H9 (cell line): ENCODE measurements at regions not wholly inside any gene's neighbourhood (a gene's known extent, or its start where the extent isn't known, plus 50 kb on each side); places are given as distances from the start of the nearest gene placed in this dataset.

Experiments used
- DNase-seq: peaks from one replicate; pipeline ENCODE4 v3.0.0-alpha.2; 2017
- H2AFZ ChIP-seq: one replicate; pipeline ENCODE4 v1.6.1; 2013; ENCODE audit warnings: mild to moderate bottlenecking, low read length, control low read depth, moderate library complexity
- H2AK5ac ChIP-seq: 2 replicates; pipeline ENCODE4 v1.6.1; 2013; ENCODE audit warnings: low read length, control low read depth, mixed read lengths; ENCODE audit not compliant: insufficient read length
- H2BK120ac ChIP-seq: one replicate; pipeline ENCODE4 v1.6.1; 2013; ENCODE audit warnings: low read depth, mild to moderate bottlenecking, low read length, control low read depth, inconsistent platforms; ENCODE audit not compliant: poor library complexity, severe bottlenecking
- H2BK12ac ChIP-seq: 2 replicates; pipeline ENCODE4 v1.6.1; 2013; ENCODE audit warnings: low read length, control low read depth, mixed read lengths, low read depth; ENCODE audit not compliant: insufficient read length
- H2BK15ac ChIP-seq: 2 replicates; pipeline ENCODE4 v1.6.1; 2013; ENCODE audit warnings: low read depth, low read length, control low read depth
- H2BK20ac ChIP-seq: one replicate; pipeline ENCODE4 v1.6.1; 2013; ENCODE audit warnings: low read depth, mild to moderate bottlenecking, low read length, control low read depth, inconsistent platforms; ENCODE audit not compliant: poor library complexity, severe bottlenecking
- H2BK5ac ChIP-seq: 2 replicates; pipeline ENCODE4 v1.6.1; 2013; ENCODE audit warnings: low read length, control low read depth, mixed read lengths; ENCODE audit not compliant: insufficient read length
- H3K14ac ChIP-seq: 2 replicates; pipeline ENCODE4 v1.6.1; 2013; ENCODE audit warnings: low read length, control low read depth; ENCODE audit not compliant: insufficient read depth
- H3K18ac ChIP-seq: 2 replicates; pipeline ENCODE4 v1.6.1; 2013; ENCODE audit warnings: low read depth, mild to moderate bottlenecking, mixed read lengths, low read length, control low read depth; ENCODE audit not compliant: insufficient read length
- H3K23ac ChIP-seq: 2 replicates; pipeline ENCODE4 v1.6.1; 2013; ENCODE audit warnings: low read length, control low read depth, mixed read lengths, low read depth; ENCODE audit not compliant: insufficient read length
- H3K23me2 ChIP-seq: 2 replicates; pipeline ENCODE4 v1.6.1; 2013; ENCODE audit warnings: low read depth, mild to moderate bottlenecking, mixed read lengths, low read length, control low read depth; ENCODE audit not compliant: insufficient read length, poor library complexity, severe bottlenecking
- H3K27ac ChIP-seq: 2 replicates; pipeline ENCODE4 v1.5.1; 2013; ENCODE audit warnings: low read length, control low read depth, mixed read lengths, low read depth; ENCODE audit not compliant: insufficient read length
- H3K27me3 ChIP-seq: 2 replicates; pipeline ENCODE4 v1.6.1; 2013; ENCODE audit warnings: low read length, control low read depth, inconsistent platforms; ENCODE audit not compliant: insufficient read depth
- H3K4ac ChIP-seq: 2 replicates; pipeline ENCODE4 v1.6.1; 2013; ENCODE audit warnings: low read depth, mild to moderate bottlenecking, control low read depth, inconsistent platforms, low read length, moderate library complexity
- H3K4me1 ChIP-seq: 2 replicates; pipeline ENCODE4 v1.6.1; 2013; ENCODE audit warnings: low read length, control low read depth, inconsistent platforms; ENCODE audit not compliant: insufficient read depth
- H3K4me2 ChIP-seq: 2 replicates; pipeline ENCODE4 v1.6.1; 2013; ENCODE audit warnings: low read length, control low read depth, mixed read lengths; ENCODE audit not compliant: insufficient read length, insufficient read depth
- H3K56ac ChIP-seq: 2 replicates; pipeline ENCODE4 v1.6.1; 2013; ENCODE audit warnings: low read depth, mild to moderate bottlenecking, mixed read lengths, low read length, control low read depth; ENCODE audit not compliant: insufficient read length
- H3K79me1 ChIP-seq: 2 replicates; pipeline ENCODE4 v1.6.1; 2013; ENCODE audit warnings: low read depth, mild to moderate bottlenecking, moderate library complexity, low read length, control low read depth, inconsistent platforms; ENCODE audit not compliant: insufficient read depth, poor library complexity, severe bottlenecking
- H3K79me2 ChIP-seq: 2 replicates; pipeline ENCODE4 v1.6.1; 2013; ENCODE audit warnings: low read length, control low read depth, inconsistent platforms; ENCODE audit not compliant: insufficient read depth
- H3K9ac ChIP-seq: 2 replicates; pipeline ENCODE4 v1.6.1; 2013; ENCODE audit warnings: low read length, control low read depth, mixed read lengths; ENCODE audit not compliant: insufficient read length; ENCODE audit errors: extremely low read depth
- H3K9me3 ChIP-seq: one replicate; pipeline ENCODE4 v1.6.1; 2013; ENCODE audit warnings: low read depth, low read length, inconsistent platforms; ENCODE audit not compliant: control insufficient read depth
- H3T11ph ChIP-seq: one replicate; pipeline ENCODE4 v1.6.1; 2013; ENCODE audit warnings: mild to moderate bottlenecking, low read length, control low read depth, inconsistent platforms
- H4K20me1 ChIP-seq: one replicate; pipeline ENCODE4 v1.6.1; 2013; ENCODE audit not compliant: control insufficient read depth, insufficient read length, insufficient read depth
- H4K5ac ChIP-seq: 2 replicates; pipeline ENCODE4 v1.6.1; 2013; ENCODE audit warnings: low read depth, mild to moderate bottlenecking, mixed read lengths, low read length, control low read depth; ENCODE audit not compliant: insufficient read length
- H4K8ac ChIP-seq: replicated peaks from 2 replicates; pipeline ENCODE4 v1.6.1; 2013; ENCODE audit warnings: low read length, control low read depth, mixed read lengths, low read depth; ENCODE audit not compliant: insufficient read length
- H4K91ac ChIP-seq: 2 replicates; pipeline ENCODE4 v1.6.1; 2013; ENCODE audit warnings: low read depth, mild to moderate bottlenecking, moderate library complexity, mixed read lengths, low read length, control low read depth; ENCODE audit not compliant: insufficient read length
- H3K27ac Mint-ChIP-seq, 3 experiments: 2 replicates in 2 of 3; 3 replicates in 1 of 3; pipeline ENCODE4 v1.8.0; 2020 to 2021; ENCODE audit warnings: mixed read lengths in 3 of 3, mild to moderate bottlenecking in 1 of 3, moderate library complexity in 1 of 3
- H3K27me3 Mint-ChIP-seq: 2 replicates; pipeline ENCODE4 v1.8.0; 2021; ENCODE audit warnings: low read depth, mild to moderate bottlenecking, moderate library complexity, mixed read lengths
- H3K36me3 Mint-ChIP-seq, 3 experiments: 2 replicates in 2 of 3; 3 replicates in 1 of 3; pipeline ENCODE4 v1.8.0; 2020 to 2021; ENCODE audit warnings: low read depth in 3 of 3, mixed read lengths in 3 of 3; ENCODE audit not compliant: insufficient read depth in 1 of 3
- H3K4me1 Mint-ChIP-seq, 2 experiments: 2 replicates each; pipeline ENCODE4 v1.8.0; 2020; ENCODE audit warnings: mixed read lengths in 2 of 2
- H3K4me3 Mint-ChIP-seq, 2 experiments: 2 replicates in 1 of 2; 3 replicates in 1 of 2; pipeline ENCODE4 v1.8.0; 2020 to 2021; ENCODE audit warnings: mild to moderate bottlenecking in 2 of 2, mixed read lengths in 2 of 2, moderate library complexity in 1 of 2
- H3K9me3 Mint-ChIP-seq, 2 experiments: 2 replicates in 1 of 2; 3 replicates in 1 of 2; pipeline ENCODE4 v1.8.0; 2020; ENCODE audit warnings: mild to moderate bottlenecking in 2 of 2, mixed read lengths in 2 of 2, moderate library complexity in 1 of 2
- WGBS: extraction: QIAGEN DNeasy Blood & Tissue Kit; methylation state at CpG from one replicate; pipeline ENCODE4 v1.1.7; 2013; ENCODE audit warnings: missing lambda C conversion rate, low lambda C conversion rate, mixed read lengths; ENCODE audit not compliant: insufficient read length; ENCODE audit errors: extremely low coverage; 5-methylcytosine and 5-hydroxymethylcytosine counted together
- TF ChIP-seq, protein P1 (sequence below): fragments of 200-600 bp; sonication (generic); conservative IDR thresholded peaks from 3 replicates; pipeline ENCODE4 v1.8.0; 2021; ENCODE audit warnings: antibody characterized with exemption, mild to moderate bottlenecking

DNA sequence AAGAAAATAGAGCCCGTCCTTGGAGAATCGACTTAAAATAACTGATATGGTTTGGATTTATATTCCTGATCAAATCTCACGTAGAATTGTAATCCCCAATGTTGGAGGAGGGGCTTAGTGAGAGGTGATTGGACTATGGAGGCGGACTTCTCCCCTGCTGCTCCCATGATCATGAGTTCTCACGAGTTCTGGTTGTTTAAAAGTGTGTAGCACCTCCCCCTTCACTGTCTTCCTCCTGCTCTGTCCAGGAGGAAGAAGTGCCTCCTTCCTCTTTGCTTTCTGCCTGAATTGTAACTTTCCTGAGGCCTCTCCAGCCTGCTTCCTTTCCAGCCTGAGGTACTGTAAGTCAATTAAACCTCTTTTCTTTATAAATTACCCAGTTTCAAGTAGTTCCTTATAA lies 529.2 kb downstream of the HAO1 start:
- WGBS = no CpG with 5 or more reads among the region's 5 CpGs
- H3K14ac ChIP-seq = no peak overlapping the region
- Mint-ChIP-seq H3K4me1 (peaks cover 5 to 6% of the 10 kb centered on the region in 2 experiments), H3K4me3 (no peak overlapping the region), H3K27me3 (no peaks in the 10 kb centered on the region), H3K36me3 (no peaks in the 10 kb centered on the region), H3K9me3 (no peaks in the 10 kb centered on the region), H3K27ac (peak overlapping the region in 2 of 3 experiments; percentile 4 to 16; a peak in 2 of 7 replicates)
- H2AK5ac ChIP-seq = no peak overlapping the region
- H2BK15ac ChIP-seq = no peak overlapping the region
- no peaks in the 10 kb centered on the region for H3K9me3 ChIP-seq
- H3K79me1 ChIP-seq = no peaks in the 10 kb centered on the region
- H3K18ac ChIP-seq = no peak overlapping the region
- no peaks in the 10 kb centered on the region for H4K20me1 ChIP-seq
- H2BK120ac ChIP-seq = no peak overlapping the region
- TF ChIP-seq, protein P1, sequence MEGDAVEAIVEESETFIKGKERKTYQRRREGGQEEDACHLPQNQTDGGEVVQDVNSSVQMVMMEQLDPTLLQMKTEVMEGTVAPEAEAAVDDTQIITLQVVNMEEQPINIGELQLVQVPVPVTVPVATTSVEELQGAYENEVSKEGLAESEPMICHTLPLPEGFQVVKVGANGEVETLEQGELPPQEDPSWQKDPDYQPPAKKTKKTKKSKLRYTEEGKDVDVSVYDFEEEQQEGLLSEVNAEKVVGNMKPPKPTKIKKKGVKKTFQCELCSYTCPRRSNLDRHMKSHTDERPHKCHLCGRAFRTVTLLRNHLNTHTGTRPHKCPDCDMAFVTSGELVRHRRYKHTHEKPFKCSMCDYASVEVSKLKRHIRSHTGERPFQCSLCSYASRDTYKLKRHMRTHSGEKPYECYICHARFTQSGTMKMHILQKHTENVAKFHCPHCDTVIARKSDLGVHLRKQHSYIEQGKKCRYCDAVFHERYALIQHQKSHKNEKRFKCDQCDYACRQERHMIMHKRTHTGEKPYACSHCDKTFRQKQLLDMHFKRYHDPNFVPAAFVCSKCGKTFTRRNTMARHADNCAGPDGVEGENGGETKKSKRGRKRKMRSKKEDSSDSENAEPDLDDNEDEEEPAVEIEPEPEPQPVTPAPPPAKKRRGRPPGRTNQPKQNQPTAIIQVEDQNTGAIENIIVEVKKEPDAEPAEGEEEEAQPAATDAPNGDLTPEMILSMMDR = no peak
- H3K23me2 ChIP-seq = no peaks in the 10 kb centered on the region
- H4K5ac ChIP-seq = no peak overlapping the region
- no peak for DNase-seq
- H3K79me2 ChIP-seq = no peaks in the 10 kb centered on the region
- H3K4me2 ChIP-seq = no peak overlapping the region
- no peak overlapping the region for H3K23ac ChIP-seq
- no peak overlapping the region for H3K4ac ChIP-seq
- H2AFZ ChIP-seq = no peak overlapping the region
- no peak overlapping the region for H3K56ac ChIP-seq
- H2BK5ac ChIP-seq = no peak overlapping the region
- H3K27ac ChIP-seq = no peak overlapping the region
- no peak overlapping the region for H2BK12ac ChIP-seq
- H2BK20ac ChIP-seq = no peak overlapping the region
- no peaks in the 10 kb centered on the region for H3K4me1 ChIP-seq
- no peak overlapping the region for H4K8ac ChIP-seq
- no peak overlapping the region for H3K9ac ChIP-seq
- no peak overlapping the region for H4K91ac ChIP-seq
- H3T11ph ChIP-seq = no peak overlapping the region
- no peaks in the 10 kb centered on the region for H3K27me3 ChIP-seq
